Neural progenitor cell (in vitro differentiated cells): ENCODE measurements at regions not wholly inside any gene's neighbourhood (a gene's known extent, or its start where the extent isn't known, plus 50 kb on each side); places are given as distances from the start of the nearest gene placed in this dataset.
A peak's percentile ranks its signal among the peaks of the same experiment; 100 is the strongest.

Experiments
- DNase-seq: peaks from one replicate; pipeline ENCODE4 v3.0.0-alpha.2; 2016; ENCODE audit warnings: low spot score
- H2AFZ ChIP-seq: fragments of 200-600 bp; sonication (generic); replicated peaks from 2 replicates; pipeline ENCODE4 v1.6.1; 2016; ENCODE audit warnings: antibody characterized with exemption
- H3F3A ChIP-seq: fragments of 200-600 bp; sonication (generic); 2 replicates; pipeline ENCODE4 v1.6.1; 2016; ENCODE audit warnings: antibody characterized with exemption, low read depth
- H3K27ac ChIP-seq: fragments of 200-600 bp; sonication (generic); 2 replicates; pipeline ENCODE4 v1.5.1; 2016; ENCODE audit warnings: mild to moderate bottlenecking
- H3K27me3 ChIP-seq: fragments of 200-600 bp; sonication (generic); 2 replicates; pipeline ENCODE4 v1.6.1; 2016; ENCODE audit warnings: mild to moderate bottlenecking, moderate library complexity
- H3K36me3 ChIP-seq: fragments of 200-600 bp; sonication (generic); 2 replicates; pipeline ENCODE4 v1.5.1; 2016
- H3K4me1 ChIP-seq: fragments of 200-600 bp; sonication (generic); 2 replicates; pipeline ENCODE4 v1.6.1; 2016; ENCODE audit warnings: mixed run types
- H3K4me2 ChIP-seq: fragments of 200-600 bp; sonication (generic); 2 replicates; pipeline ENCODE4 v1.6.1; 2016
- H3K4me3 ChIP-seq: fragments of 200-600 bp; sonication (generic); 2 replicates; pipeline ENCODE4 v1.5.1; 2016
- H3K79me2 ChIP-seq: fragments of 200-600 bp; sonication (generic); 2 replicates; pipeline ENCODE4 v1.6.1; 2016; ENCODE audit warnings: low read depth
- H3K9ac ChIP-seq: fragments of 200-600 bp; sonication (generic); 2 replicates; pipeline ENCODE4 v1.6.1; 2016
- H3K9me3 ChIP-seq: fragments of 200-600 bp; sonication (generic); 2 replicates; pipeline ENCODE4 v1.5.1; 2016; ENCODE audit warnings: low read depth
- H4K20me1 ChIP-seq: fragments of 200-600 bp; sonication (generic); 2 replicates; pipeline ENCODE4 v1.6.1; 2016; ENCODE audit warnings: low read depth
- H3K27ac Mint-ChIP-seq: 3 replicates; pipeline ENCODE4 v1.8.0; 2021; ENCODE audit warnings: mixed read lengths
- H3K27me3 Mint-ChIP-seq: 2 replicates; pipeline ENCODE4 v1.8.0; 2022; ENCODE audit warnings: low read depth, mild to moderate bottlenecking, inconsistent platforms, moderate library complexity, mixed read lengths; ENCODE audit not compliant: insufficient read depth
- H3K36me3 Mint-ChIP-seq: 3 replicates; pipeline ENCODE4 v1.8.0; 2021; ENCODE audit warnings: mixed read lengths
- H3K4me1 Mint-ChIP-seq: 3 replicates; pipeline ENCODE4 v1.8.0; 2021; ENCODE audit warnings: mixed read lengths
- H3K4me3 Mint-ChIP-seq: 3 replicates; pipeline ENCODE4 v1.8.0; 2021; ENCODE audit warnings: mild to moderate bottlenecking, moderate library complexity, mixed read lengths
- H3K9me3 Mint-ChIP-seq: 3 replicates; pipeline ENCODE4 v1.8.0; 2020; ENCODE audit warnings: mixed read lengths
- EZH2 ChIP-seq: fragments of 200-600 bp; sonication (generic); IDR thresholded peaks from 2 replicates; pipeline ENCODE4 v1.6.1; 2017; ENCODE audit warnings: antibody characterized with exemption, mild to moderate bottlenecking, moderate library complexity
- EZH2phosphoT487 ChIP-seq: fragments of 200-600 bp; sonication (generic); IDR thresholded peaks from 2 replicates; pipeline ENCODE4 v1.6.1; 2017; ENCODE audit warnings: antibody characterized with exemption
- TF ChIP-seq, protein P1 (sequence below): fragments of 200-600 bp; sonication (generic); IDR thresholded peaks from 2 replicates; pipeline ENCODE4 v1.5.1; 2017; ENCODE audit warnings: antibody characterized with exemption, mild to moderate bottlenecking

DNA sequence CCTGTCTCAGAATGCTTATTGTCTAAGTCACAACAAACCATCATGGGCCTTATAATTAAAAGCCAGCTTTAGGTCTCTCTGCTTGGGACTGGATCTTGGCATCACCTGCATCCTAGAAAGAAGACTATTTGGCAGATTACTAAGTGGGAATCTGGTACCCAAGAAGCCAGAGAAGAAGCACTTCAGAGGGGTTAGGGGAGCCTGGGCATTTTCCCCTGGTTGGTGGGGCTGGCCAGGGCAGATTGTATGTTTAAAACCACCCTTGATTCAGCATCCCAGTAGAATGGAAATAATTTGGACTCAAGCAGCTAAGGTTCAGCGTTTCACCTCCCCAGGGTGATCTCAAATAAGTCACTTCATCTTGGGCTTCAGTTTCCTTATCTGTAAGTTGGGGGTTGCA, 193.7 kb downstream of the MIAT start:
- H3K36me3 Mint-ChIP-seq, result no peaks in the 10 kb centered on the region
- H3K27me3 ChIP-seq, result peaks cover 13% of the 10 kb centered on the region
- H3K36me3 ChIP-seq, result no peaks in the 10 kb centered on the region
- peaks cover 10% of the 10 kb centered on the region for H4K20me1 ChIP-seq
- no peak overlapping the region for H3K4me2 ChIP-seq
- peaks cover 14% of the 10 kb centered on the region for H3K27me3 Mint-ChIP-seq
- H2AFZ ChIP-seq, result no peak overlapping the region
- H3F3A ChIP-seq, result no peaks in the 10 kb centered on the region
- H3K4me1 ChIP-seq, result peaks cover 4% of the 10 kb centered on the region
- no peaks in the 10 kb centered on the region for H3K9me3 Mint-ChIP-seq
- H3K4me3 ChIP-seq, result no peak overlapping the region
- no peak overlapping the region for H3K27ac ChIP-seq
- peaks cover 14% of the 10 kb centered on the region for H3K4me1 Mint-ChIP-seq
- TF ChIP-seq, protein P1, sequence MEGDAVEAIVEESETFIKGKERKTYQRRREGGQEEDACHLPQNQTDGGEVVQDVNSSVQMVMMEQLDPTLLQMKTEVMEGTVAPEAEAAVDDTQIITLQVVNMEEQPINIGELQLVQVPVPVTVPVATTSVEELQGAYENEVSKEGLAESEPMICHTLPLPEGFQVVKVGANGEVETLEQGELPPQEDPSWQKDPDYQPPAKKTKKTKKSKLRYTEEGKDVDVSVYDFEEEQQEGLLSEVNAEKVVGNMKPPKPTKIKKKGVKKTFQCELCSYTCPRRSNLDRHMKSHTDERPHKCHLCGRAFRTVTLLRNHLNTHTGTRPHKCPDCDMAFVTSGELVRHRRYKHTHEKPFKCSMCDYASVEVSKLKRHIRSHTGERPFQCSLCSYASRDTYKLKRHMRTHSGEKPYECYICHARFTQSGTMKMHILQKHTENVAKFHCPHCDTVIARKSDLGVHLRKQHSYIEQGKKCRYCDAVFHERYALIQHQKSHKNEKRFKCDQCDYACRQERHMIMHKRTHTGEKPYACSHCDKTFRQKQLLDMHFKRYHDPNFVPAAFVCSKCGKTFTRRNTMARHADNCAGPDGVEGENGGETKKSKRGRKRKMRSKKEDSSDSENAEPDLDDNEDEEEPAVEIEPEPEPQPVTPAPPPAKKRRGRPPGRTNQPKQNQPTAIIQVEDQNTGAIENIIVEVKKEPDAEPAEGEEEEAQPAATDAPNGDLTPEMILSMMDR, result no peak
- TF ChIP-seq EZH2phosphoT487 (no peak), EZH2 (no peak)
- H3K9ac ChIP-seq, result no peak overlapping the region
- no peak for DNase-seq
- H3K27ac Mint-ChIP-seq, result no peak overlapping the region
- no peaks in the 10 kb centered on the region for H3K9me3 ChIP-seq
- no peak overlapping the region for H3K4me3 Mint-ChIP-seq
- no peaks in the 10 kb centered on the region for H3K79me2 ChIP-seq

DNA sequence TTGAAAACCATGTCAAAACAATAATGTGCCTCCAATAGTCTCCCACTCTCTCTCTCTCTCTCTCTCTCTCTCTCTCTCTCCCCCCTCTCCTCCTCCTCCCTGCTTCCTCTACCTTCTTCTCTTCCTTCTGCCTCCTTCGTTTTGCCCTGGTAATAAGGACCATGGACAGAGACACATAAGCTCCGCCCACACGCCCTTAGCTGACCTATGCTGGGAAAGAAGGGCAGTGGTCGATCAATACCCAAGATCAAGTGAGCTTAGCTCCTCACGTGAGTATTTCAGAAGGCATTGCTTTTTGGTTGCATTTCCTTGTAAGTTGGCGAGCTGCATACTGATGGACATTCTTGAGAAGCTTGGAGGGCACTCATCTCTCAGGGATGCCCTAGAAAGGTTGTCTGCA, 194.8 kb downstream of the MIAT start:
- H3K27ac Mint-ChIP-seq, result no peak overlapping the region
- Histone ChIP-seq H3K9ac (no peak overlapping the region), H3K4me2 (no peak overlapping the region), H3F3A (no peaks in the 10 kb centered on the region), H2AFZ (no peak overlapping the region), H3K27me3 (peaks cover 13% of the 10 kb centered on the region), H3K27ac (no peak overlapping the region), H4K20me1 (peaks cover 10% of the 10 kb centered on the region), H3K36me3 (no peaks in the 10 kb centered on the region), H3K4me1 (peaks cover 4% of the 10 kb centered on the region), H3K9me3 (no peaks in the 10 kb centered on the region), H3K4me3 (no peak overlapping the region), H3K79me2 (no peaks in the 10 kb centered on the region)
- no peak overlapping the region for H3K4me3 Mint-ChIP-seq
- peak; percentile 72 for DNase-seq
- peaks cover 15% of the 10 kb centered on the region for H3K27me3 Mint-ChIP-seq
- H3K36me3 Mint-ChIP-seq, result no peaks in the 10 kb centered on the region
- no peaks in the 10 kb centered on the region for H3K9me3 Mint-ChIP-seq
- TF ChIP-seq, protein P1, result no peak
- TF ChIP-seq EZH2, result no peak
- no peak for TF ChIP-seq EZH2phosphoT487
- peaks cover 14% of the 10 kb centered on the region for H3K4me1 Mint-ChIP-seq

DNA sequence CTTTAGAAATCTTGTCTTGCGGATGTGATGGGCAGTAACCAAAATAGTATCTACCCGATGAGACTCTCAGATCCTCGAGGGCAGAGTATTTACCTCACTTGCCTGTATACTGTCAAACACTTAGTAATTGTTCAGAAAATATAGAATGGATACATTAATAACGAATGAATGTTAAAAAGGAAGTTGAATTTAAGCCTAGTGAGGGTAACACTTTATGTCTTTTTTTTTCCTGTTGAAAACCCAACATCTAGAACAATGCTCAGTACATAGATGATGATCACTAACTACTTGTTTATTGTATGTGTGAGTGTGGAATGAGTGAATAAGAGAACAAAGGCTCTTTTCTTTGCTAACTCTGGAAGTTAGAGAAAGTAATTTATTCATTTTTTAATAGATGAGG, 195.7 kb downstream of the MIAT start:
- TF ChIP-seq, protein P1, result no peak
- TF ChIP-seq EZH2phosphoT487 (no peak), EZH2 (no peak)
- no peak overlapping the region for H3K4me3 Mint-ChIP-seq
- H3K36me3 ChIP-seq, result no peaks in the 10 kb centered on the region
- no peak overlapping the region for H3K27ac ChIP-seq
- peaks cover 3% of the 10 kb centered on the region for H3K4me1 ChIP-seq
- H3K36me3 Mint-ChIP-seq, result no peaks in the 10 kb centered on the region
- no peak overlapping the region for H3K4me3 ChIP-seq
- no peak overlapping the region for H2AFZ ChIP-seq
- H3K27me3 ChIP-seq, result peaks cover 13% of the 10 kb centered on the region
- peaks cover 10% of the 10 kb centered on the region for H4K20me1 ChIP-seq
- no peaks in the 10 kb centered on the region for H3K79me2 ChIP-seq
- H3K9ac ChIP-seq, result no peak overlapping the region
- DNase-seq, result no peak
- no peaks in the 10 kb centered on the region for H3K9me3 Mint-ChIP-seq
- H3K4me2 ChIP-seq, result no peak overlapping the region
- H3K4me1 Mint-ChIP-seq, result peaks cover 10% of the 10 kb centered on the region
- no peaks in the 10 kb centered on the region for H3K9me3 ChIP-seq
- H3F3A ChIP-seq, result no peaks in the 10 kb centered on the region
- H3K27ac Mint-ChIP-seq, result no peak overlapping the region
- H3K27me3 Mint-ChIP-seq, result peaks cover 13% of the 10 kb centered on the region
